ENCODE measurements at regions not wholly inside any gene's neighbourhood (a gene's known extent, or its start where the extent isn't known, plus 50 kb on each side); places are given as distances from the start of the nearest gene placed in this dataset.
A peak's percentile ranks its signal among the peaks of the same experiment; 100 is the strongest.

- DNase-seq = no peak
- H3K9me3 Mint-ChIP-seq = no peaks in the 10 kb centered on the region
- H3K27me3 Mint-ChIP-seq = peaks cover 6% of the 10 kb centered on the region
- H3K36me3 Mint-ChIP-seq = no peaks in the 10 kb centered on the region
- no peak overlapping the region for H3K4me3 Mint-ChIP-seq
- no peak overlapping the region for H3K27ac Mint-ChIP-seq
- no peaks in the 10 kb centered on the region for H3K4me1 Mint-ChIP-seq
Observed at GRCh38 chr13:78254113-78254512, 335.5 kb upstream of the EDNRB start.

- Mint-ChIP-seq H3K27me3 (no peaks in the 10 kb centered on the region), H3K9me3 (no peaks in the 10 kb centered on the region), H3K4me1 (no peaks in the 10 kb centered on the region), H3K4me3 (no peak overlapping the region), H3K36me3 (no peaks in the 10 kb centered on the region), H3K27ac (no peak overlapping the region)
- no peak for DNase-seq
Observed at GRCh38 chr13:78247362-78247761, 328.7 kb upstream of the EDNRB start.

DNA sequence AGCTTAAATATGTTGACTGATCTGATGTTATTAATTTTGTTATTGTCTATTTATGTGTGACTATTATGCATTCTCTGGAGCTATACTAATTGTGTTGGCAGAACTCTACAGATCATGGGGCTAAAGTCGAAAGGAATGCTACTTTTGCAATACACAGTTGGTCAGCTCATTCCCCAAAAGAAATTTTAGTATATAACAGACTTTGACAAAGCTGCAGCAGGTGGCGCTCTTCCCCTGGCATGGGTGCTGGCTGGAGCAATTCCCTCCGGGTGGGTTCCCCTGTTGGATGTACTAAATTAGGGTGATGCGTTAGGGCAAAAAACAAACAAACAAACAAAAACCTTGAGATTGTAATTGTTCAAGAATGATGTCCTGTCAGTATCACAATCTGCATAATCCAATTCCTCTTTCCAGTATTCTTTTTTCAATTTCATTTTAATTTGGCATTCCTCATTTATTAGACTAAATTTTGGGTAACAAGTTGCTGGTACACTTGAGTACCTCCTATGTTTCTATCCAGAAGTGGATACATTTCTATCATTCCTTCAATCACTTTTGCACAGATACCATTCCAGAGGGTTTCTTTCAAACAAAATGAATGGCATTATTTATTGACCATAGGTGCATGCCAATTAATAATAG, 322.8 kb upstream of the EDNRB start:
- H3K9me3 Mint-ChIP-seq = no peaks in the 10 kb centered on the region
- H3K36me3 Mint-ChIP-seq = no peaks in the 10 kb centered on the region
- H3K27me3 Mint-ChIP-seq = peaks cover 10% of the 10 kb centered on the region
- H3K4me3 Mint-ChIP-seq = no peak overlapping the region
- DNase-seq = peak; percentile 16
- no peak overlapping the region for H3K27ac Mint-ChIP-seq
- H3K4me1 Mint-ChIP-seq = no peaks in the 10 kb centered on the region

DNA sequence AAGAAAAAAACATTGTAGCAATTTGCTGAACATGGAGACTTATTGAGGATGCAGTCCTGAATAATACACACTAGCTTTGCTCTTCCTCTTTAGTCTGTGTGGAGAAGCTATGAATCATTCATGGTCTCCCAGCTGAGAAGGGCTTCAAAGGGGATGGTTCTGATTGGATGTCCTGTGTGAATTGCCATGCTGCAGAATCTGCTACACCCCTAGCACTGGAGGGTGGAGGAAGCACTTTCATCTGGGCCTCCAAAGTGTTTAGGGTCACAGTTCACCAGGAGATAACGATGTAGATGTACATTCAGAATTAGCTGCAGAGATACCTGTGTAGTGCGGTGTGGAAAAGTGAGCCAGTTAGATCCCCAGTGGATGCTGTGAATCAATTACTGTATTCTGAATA, 321.1 kb upstream of the EDNRB start:
- Mint-ChIP-seq H3K36me3 (no peaks in the 10 kb centered on the region), H3K4me3 (no peak overlapping the region), H3K27me3 (peaks cover 10% of the 10 kb centered on the region), H3K27ac (no peak overlapping the region), H3K9me3 (no peaks in the 10 kb centered on the region), H3K4me1 (no peaks in the 10 kb centered on the region)
- DNase-seq = no peak

DNA sequence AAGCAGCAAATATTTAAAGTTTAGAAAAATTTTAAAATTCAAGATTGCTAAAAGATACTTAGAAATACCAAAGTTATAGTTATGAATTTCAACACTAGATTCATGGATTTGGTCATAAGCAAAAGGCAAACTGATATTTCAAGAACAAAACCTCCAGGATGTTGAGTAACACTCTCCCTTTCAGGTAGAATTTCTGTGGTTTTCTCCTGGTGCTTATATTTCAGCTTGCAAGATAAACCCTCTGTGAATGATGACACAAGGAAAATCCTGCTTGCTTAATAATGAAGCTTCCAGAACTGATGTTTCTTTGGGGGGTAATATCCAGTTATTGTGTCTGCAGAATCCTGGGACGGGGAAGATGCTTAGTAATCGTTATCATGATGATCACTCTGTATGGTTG, 320.3 kb upstream of the EDNRB start:
- Mint-ChIP-seq H3K4me1 (no peaks in the 10 kb centered on the region), H3K4me3 (no peak overlapping the region), H3K27me3 (peaks cover 10% of the 10 kb centered on the region), H3K9me3 (no peaks in the 10 kb centered on the region), H3K27ac (no peak overlapping the region), H3K36me3 (no peaks in the 10 kb centered on the region)
- no peak for DNase-seq

DNA sequence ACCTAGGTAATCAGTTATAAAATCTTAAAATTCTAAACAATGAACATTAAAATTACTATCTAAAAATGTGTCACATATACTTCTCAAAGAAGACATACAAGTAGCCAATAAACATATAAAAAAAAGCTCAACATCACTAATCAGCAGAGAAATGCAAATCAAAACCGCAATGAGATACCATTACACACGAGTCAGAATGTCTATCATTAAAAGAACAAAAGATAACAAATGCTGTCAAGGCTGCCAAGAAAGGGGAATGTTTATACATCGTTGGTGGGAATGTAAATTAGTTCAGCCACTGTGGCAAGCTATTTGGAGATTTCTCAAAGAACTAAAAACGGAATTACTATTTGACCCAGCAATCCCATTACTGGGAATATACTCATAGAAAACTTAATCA, 310.3 kb upstream of the EDNRB start:
- Mint-ChIP-seq H3K4me1 (no peaks in the 10 kb centered on the region), H3K27ac (no peak overlapping the region)

DNA sequence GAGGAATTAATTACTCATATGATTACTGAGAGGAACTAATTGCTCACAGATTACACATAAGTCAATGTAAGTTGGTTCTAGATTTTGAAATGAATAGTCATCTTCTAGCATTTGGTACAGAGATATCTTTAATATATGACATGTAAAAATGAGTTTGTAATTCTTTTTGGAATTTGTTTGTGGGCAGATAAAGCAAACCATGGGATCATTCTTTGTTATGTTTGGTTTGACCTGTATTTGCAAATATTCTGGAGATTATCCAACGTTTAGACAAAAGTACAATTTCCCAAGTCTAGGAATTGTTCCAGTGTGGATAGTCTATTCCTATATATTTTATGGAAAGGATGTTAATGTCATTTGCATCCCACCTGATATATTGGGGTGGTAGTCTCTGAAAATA, 309.6 kb upstream of the EDNRB start:
- no peak for DNase-seq
- Mint-ChIP-seq H3K9me3 (no peaks in the 10 kb centered on the region), H3K27me3 (no peaks in the 10 kb centered on the region), H3K4me1 (no peaks in the 10 kb centered on the region), H3K36me3 (no peaks in the 10 kb centered on the region), H3K4me3 (no peak overlapping the region), H3K27ac (no peak overlapping the region)

More for the DNA sequence above, 310.3 kb upstream of the EDNRB start:
- no peak for DNase-seq
- Mint-ChIP-seq H3K27me3 (no peaks in the 10 kb centered on the region), H3K4me3 (no peak overlapping the region), H3K36me3 (no peaks in the 10 kb centered on the region), H3K9me3 (no peaks in the 10 kb centered on the region)

- Mint-ChIP-seq H3K36me3 (no peaks in the 10 kb centered on the region), H3K9me3 (no peaks in the 10 kb centered on the region), H3K27ac (no peak overlapping the region), H3K27me3 (no peaks in the 10 kb centered on the region), H3K4me1 (no peaks in the 10 kb centered on the region), H3K4me3 (no peak overlapping the region)
- DNase-seq = no peak
Observed at GRCh38 chr13:78227709-78228108, 309.1 kb upstream of the EDNRB start.

GRCh38 chr13:78215458-78216108, 297.0 kb upstream of the EDNRB start:
- Mint-ChIP-seq H3K4me3 (no peak overlapping the region), H3K9me3 (no peaks in the 10 kb centered on the region), H3K27ac (no peak overlapping the region), H3K27me3 (peaks cover 4% of the 10 kb centered on the region), H3K36me3 (no peaks in the 10 kb centered on the region), H3K4me1 (no peaks in the 10 kb centered on the region)
- no peak for DNase-seq

DNA sequence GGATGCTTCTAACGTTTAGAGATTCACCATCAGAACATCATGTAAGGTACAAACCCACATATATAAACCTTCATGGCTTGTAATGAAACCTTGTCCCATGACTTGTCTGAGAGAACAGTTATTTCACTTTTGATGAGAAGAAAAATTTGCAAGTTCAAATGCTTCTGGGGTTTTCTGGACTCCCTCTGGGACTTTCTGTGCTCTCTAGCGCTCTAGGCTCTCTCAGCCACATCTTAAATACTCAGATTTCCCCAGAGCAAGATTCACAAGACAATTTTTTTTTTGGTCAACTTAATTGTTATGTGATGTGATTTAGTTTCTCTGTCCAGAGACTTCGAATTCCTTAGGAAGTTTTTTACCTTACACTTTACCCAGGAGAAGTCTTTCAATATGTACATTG, 282.8 kb upstream of the EDNRB start:
- Mint-ChIP-seq H3K27me3 (peaks cover 10% of the 10 kb centered on the region), H3K9me3 (no peaks in the 10 kb centered on the region), H3K4me3 (no peak overlapping the region), H3K36me3 (no peaks in the 10 kb centered on the region), H3K27ac (no peak overlapping the region), H3K4me1 (no peaks in the 10 kb centered on the region)
- no peak for DNase-seq

DNA sequence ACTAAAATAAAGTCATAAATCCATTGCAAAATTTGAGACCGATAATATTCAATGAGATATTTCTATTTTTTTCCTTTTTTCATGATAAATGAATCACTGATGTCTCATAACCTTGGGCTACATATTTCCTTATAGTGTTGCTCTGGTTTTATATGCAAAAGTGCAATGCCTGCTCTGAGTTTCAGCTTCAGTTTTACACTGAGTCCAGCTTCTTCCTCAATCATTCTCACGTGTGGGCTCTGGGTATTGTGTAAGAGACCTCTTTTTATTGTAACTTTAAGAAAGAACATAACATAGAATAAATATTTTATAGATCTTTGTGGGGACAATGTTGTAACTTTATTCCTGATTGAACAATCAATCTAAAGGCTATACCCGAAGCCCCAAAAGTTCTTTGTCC, 280.2 kb upstream of the EDNRB start:
- DNase-seq = no peak
- H3K36me3 Mint-ChIP-seq = no peaks in the 10 kb centered on the region
- peaks cover 15% of the 10 kb centered on the region for H3K27me3 Mint-ChIP-seq
- no peak overlapping the region for H3K4me3 Mint-ChIP-seq
- H3K27ac Mint-ChIP-seq = no peak overlapping the region
- H3K9me3 Mint-ChIP-seq = no peaks in the 10 kb centered on the region
- H3K4me1 Mint-ChIP-seq = no peaks in the 10 kb centered on the region

GRCh38 chr13:78198419-78198818, 279.8 kb upstream of the EDNRB start:
- DNase-seq = no peak
- Mint-ChIP-seq H3K36me3 (no peaks in the 10 kb centered on the region), H3K4me1 (no peaks in the 10 kb centered on the region), H3K27me3 (peaks cover 15% of the 10 kb centered on the region), H3K27ac (no peak overlapping the region), H3K9me3 (no peaks in the 10 kb centered on the region), H3K4me3 (no peak overlapping the region)

DNA sequence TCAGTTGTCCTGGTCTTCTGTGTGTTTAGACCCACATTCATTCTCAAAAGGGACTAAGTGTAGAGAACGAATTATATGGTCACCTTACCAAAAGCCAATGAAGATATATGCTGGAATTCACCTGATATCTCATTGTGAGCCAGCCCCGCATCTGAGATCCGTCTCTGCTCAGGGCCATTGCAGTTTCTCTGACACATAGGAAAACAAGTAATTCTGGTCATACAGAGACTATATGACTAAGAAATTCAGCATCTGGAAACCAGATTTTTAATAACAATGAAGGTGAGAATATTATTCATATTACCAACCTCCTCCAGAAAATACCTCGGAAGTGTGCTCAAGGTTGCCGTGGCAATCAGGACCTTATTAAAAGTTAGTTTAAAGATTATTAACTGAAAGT, 278.6 kb upstream of the EDNRB start:
- H3K4me1 Mint-ChIP-seq = no peaks in the 10 kb centered on the region
- no peaks in the 10 kb centered on the region for H3K9me3 Mint-ChIP-seq
- peaks cover 15% of the 10 kb centered on the region for H3K27me3 Mint-ChIP-seq
- no peak overlapping the region for H3K27ac Mint-ChIP-seq
- no peak overlapping the region for H3K4me3 Mint-ChIP-seq
- DNase-seq = no peak
- H3K36me3 Mint-ChIP-seq = no peaks in the 10 kb centered on the region

GRCh38 chr13:78194904-78195639, 276.4 kb upstream of the EDNRB start:
- H3K36me3 Mint-ChIP-seq = no peaks in the 10 kb centered on the region
- no peak for DNase-seq
- no peak overlapping the region for H3K4me3 Mint-ChIP-seq
- no peak overlapping the region for H3K27ac Mint-ChIP-seq
- H3K9me3 Mint-ChIP-seq = no peaks in the 10 kb centered on the region
- no peaks in the 10 kb centered on the region for H3K4me1 Mint-ChIP-seq
- peaks cover 15% of the 10 kb centered on the region for H3K27me3 Mint-ChIP-seq

DNA sequence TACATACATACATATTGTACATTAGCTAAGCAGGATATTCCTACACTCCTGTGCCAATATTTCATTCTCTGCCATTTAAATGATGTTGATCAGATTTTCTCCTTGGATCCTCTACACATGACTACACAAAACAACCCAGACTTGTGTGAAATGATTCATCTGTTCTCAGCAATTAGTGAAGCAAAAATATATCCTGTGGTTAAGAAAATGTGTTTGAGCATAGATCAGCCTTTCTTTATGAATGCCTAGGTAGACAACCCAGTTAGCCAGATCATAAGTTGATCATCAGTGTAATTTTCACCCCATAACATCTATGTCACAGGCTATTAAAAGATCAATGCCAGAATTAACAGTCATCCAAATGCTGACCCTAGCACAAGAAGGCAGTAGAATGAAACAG, 275.2 kb upstream of the EDNRB start:
- Mint-ChIP-seq H3K4me1 (no peaks in the 10 kb centered on the region), H3K9me3 (no peaks in the 10 kb centered on the region), H3K27me3 (peaks cover 16% of the 10 kb centered on the region), H3K27ac (no peak overlapping the region), H3K4me3 (no peak overlapping the region), H3K36me3 (no peaks in the 10 kb centered on the region)
- DNase-seq = no peak

GRCh38 chr13:78192716-78193115, 274.1 kb upstream of the EDNRB start:
- Mint-ChIP-seq H3K36me3 (no peaks in the 10 kb centered on the region), H3K27me3 (peaks cover 17% of the 10 kb centered on the region), H3K27ac (no peak overlapping the region), H3K4me3 (no peak overlapping the region), H3K4me1 (no peaks in the 10 kb centered on the region), H3K9me3 (no peaks in the 10 kb centered on the region)
- DNase-seq = no peak

Data from activated naive CD8-positive, alpha-beta T cell treated with anti-CD3 and anti-CD28 coated beads for 36 hours (primary cell).